ENCODE measurements at regions not wholly inside any gene's neighbourhood (a gene's known extent, or its start where the extent isn't known, plus 50 kb on each side); places are given as distances from the start of the nearest gene placed in this dataset.

GRCh38 chr13:47027780-47028437, 131.1 kb upstream of the HTR2A start:
- H4K5ac ChIP-seq (ENCODE audit: insufficient read length, low read depth, low read length) = no peak overlapping the region
- H2BK12ac ChIP-seq (ENCODE audit: insufficient read length, low read depth, low read length) = no peak overlapping the region
- H3K18ac ChIP-seq (ENCODE audit: insufficient read length, low read depth, low read length) = no peak overlapping the region
- H3K27ac ChIP-seq (ENCODE audit: insufficient read length, low read depth, low read length) = no peak overlapping the region
- Mint-ChIP-seq H3K4me1 (peaks cover 21 to 25% of the 10 kb centered on the region in 2 experiments), H3K9me3 (no peaks in the 10 kb centered on the region), H3K4me3 (no peak overlapping the region), H3K27ac (peak overlapping the region in 2 of 3 experiments; percentile 40 to 47; a peak in 1 of 7 replicates), H3K27me3 (ENCODE audit: low read depth) (no peaks in the 10 kb centered on the region), H3K36me3 (ENCODE audit: insufficient read depth in 1 of 3, low read depth in 3 of 3) (no peaks in the 10 kb centered on the region)
- H2BK15ac ChIP-seq (ENCODE audit: low read depth, low read length) = no peak overlapping the region
- H3K79me2 ChIP-seq (ENCODE audit: insufficient read depth, low read length) = no peaks in the 10 kb centered on the region
- no peaks in the 10 kb centered on the region for H3K23me2 ChIP-seq (ENCODE audit: insufficient read length, low read depth, low read length, poor library complexity, severe bottlenecking)
- no peaks in the 10 kb centered on the region for H4K20me1 ChIP-seq (ENCODE audit: control insufficient read depth, insufficient read depth, insufficient read length)
- no peak overlapping the region for H4K8ac ChIP-seq (replicated peaks; ENCODE audit: insufficient read length, low read depth, low read length)
- no peak overlapping the region for H3T11ph ChIP-seq (ENCODE audit: low read length)
- H3K23ac ChIP-seq (ENCODE audit: insufficient read length, low read depth, low read length) = no peak overlapping the region
- H2BK5ac ChIP-seq (ENCODE audit: insufficient read length, low read length) = no peak overlapping the region
- no peaks in the 10 kb centered on the region for H3K79me1 ChIP-seq (ENCODE audit: insufficient read depth, low read depth, low read length, poor library complexity, severe bottlenecking)
- no peak for TF ChIP-seq CTCF (conservative IDR thresholded peaks at IDR 0.05)
- no peak overlapping the region for H3K4ac ChIP-seq (ENCODE audit: low read depth, low read length)
- H4K91ac ChIP-seq (ENCODE audit: insufficient read length, low read depth, low read length) = no peak overlapping the region
- no peak overlapping the region for H3K9ac ChIP-seq (ENCODE audit: extremely low read depth, insufficient read length, low read length)
- H2AFZ ChIP-seq (ENCODE audit: low read length) = peak overlapping the region; percentile 32
- no peak overlapping the region for H3K4me2 ChIP-seq (ENCODE audit: insufficient read depth, insufficient read length, low read length)
- no peaks in the 10 kb centered on the region for H3K27me3 ChIP-seq (ENCODE audit: insufficient read depth, low read length)
- WGBS (ENCODE audit: extremely low coverage, insufficient read length, low lambda C conversion rate) = no CpG with 5 or more reads among the region's 6 CpGs
- no peak overlapping the region for H3K14ac ChIP-seq (ENCODE audit: insufficient read depth, low read length)
- no peak overlapping the region for H2AK5ac ChIP-seq (ENCODE audit: insufficient read length, low read length)
- no peaks in the 10 kb centered on the region; the same call in 1 of the 2 replicates for H3K4me1 ChIP-seq (ENCODE audit: insufficient read depth, low read length)
- H2BK20ac ChIP-seq (ENCODE audit: low read depth, low read length, poor library complexity, severe bottlenecking) = no peak overlapping the region
- DNase-seq = no peak
- H2BK120ac ChIP-seq (ENCODE audit: low read depth, low read length, poor library complexity, severe bottlenecking) = no peak overlapping the region
- no peak overlapping the region for H3K56ac ChIP-seq (ENCODE audit: insufficient read length, low read depth, low read length)
- H3K9me3 ChIP-seq (ENCODE audit: control insufficient read depth, low read depth, low read length) = no peaks in the 10 kb centered on the region

All from H9 (cell line).